Right lobe of liver (tissue), 4 donors: ENCODE measurements at regions not wholly inside any gene's neighbourhood (a gene's known extent, or its start where the extent isn't known, plus 50 kb on each side); places are given as distances from the start of the nearest gene placed in this dataset.

Experiments
- CTCF ChIP-seq, 4 donors: fragments of 200-600 bp in 3 of 4; fragments of 450-650 bp in 1 of 4; IDR thresholded peaks; one replicate each; pipeline versions ENCODE4 v1.5.1 to v1.8.0; 2016 to 2022; ENCODE audit warnings: antibody characterized with exemption in 4 of 4, mild to moderate bottlenecking in 2 of 4
- POLR2A ChIP-seq: fragments of 450-650 bp; IDR thresholded peaks from one replicate; pipeline ENCODE4 v1.6.1; 2017; ENCODE audit warnings: antibody characterized with exemption, mild to moderate bottlenecking
- donor health status: DM: no; HTN: no; CAD: no.
- donor health status: DM: no; HTN: no; CAD: no.
- donor health status: DM: no; HTN: yes; CAD: no.

- TF ChIP-seq CTCF (IDR thresholded peaks at IDR 0.05) (no peak), POLR2A (no peak)
These were observed 75.6 kb upstream of the CCDC150 start for GRCh38 chr2:196563876-196564275.
